ENCODE measurements at regions not wholly inside any gene's neighbourhood (a gene's known extent, or its start where the extent isn't known, plus 50 kb on each side); places are given as distances from the start of the nearest gene placed in this dataset.

DNA sequence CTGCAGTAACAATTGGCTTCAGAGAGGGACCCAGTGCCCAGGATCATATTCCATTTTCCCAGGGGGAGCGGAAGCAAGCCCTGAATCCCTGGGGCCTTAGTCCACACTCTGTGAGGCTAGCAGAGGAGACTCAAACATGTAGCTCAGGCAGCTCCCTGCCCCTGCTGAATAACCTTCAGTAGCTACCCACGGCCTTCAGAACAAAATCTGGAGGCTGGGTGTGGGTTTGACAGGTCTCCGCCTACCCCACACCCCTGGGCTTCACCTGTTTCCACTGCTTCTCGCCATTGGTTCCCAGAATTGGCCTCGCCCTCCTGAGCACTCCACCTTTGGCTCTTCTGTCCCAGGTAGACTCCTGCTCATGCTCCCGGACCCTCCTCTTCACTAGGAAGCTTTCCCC, 93.6 kb upstream of the ATP2B2 start:
- TF ChIP-seq, protein P1, sequence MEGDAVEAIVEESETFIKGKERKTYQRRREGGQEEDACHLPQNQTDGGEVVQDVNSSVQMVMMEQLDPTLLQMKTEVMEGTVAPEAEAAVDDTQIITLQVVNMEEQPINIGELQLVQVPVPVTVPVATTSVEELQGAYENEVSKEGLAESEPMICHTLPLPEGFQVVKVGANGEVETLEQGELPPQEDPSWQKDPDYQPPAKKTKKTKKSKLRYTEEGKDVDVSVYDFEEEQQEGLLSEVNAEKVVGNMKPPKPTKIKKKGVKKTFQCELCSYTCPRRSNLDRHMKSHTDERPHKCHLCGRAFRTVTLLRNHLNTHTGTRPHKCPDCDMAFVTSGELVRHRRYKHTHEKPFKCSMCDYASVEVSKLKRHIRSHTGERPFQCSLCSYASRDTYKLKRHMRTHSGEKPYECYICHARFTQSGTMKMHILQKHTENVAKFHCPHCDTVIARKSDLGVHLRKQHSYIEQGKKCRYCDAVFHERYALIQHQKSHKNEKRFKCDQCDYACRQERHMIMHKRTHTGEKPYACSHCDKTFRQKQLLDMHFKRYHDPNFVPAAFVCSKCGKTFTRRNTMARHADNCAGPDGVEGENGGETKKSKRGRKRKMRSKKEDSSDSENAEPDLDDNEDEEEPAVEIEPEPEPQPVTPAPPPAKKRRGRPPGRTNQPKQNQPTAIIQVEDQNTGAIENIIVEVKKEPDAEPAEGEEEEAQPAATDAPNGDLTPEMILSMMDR (IDR thresholded peaks at IDR 0.05; ENCODE audit: unreplicated experiment), result no peak
- peaks cover 13% of the 10 kb centered on the region for H3K27me3 Mint-ChIP-seq
- H3K4me3 Mint-ChIP-seq (ENCODE audit: low read depth), result no peak overlapping the region
- H3K27ac Mint-ChIP-seq, result no peak overlapping the region
- no peaks in the 10 kb centered on the region for H3K9me3 Mint-ChIP-seq (ENCODE audit: low read depth)
- no peaks in the 10 kb centered on the region for H3K36me3 Mint-ChIP-seq (ENCODE audit: insufficient read depth)
- no peak for DNase-seq (ENCODE audit: low spot score, unreplicated experiment)
- H3K4me1 Mint-ChIP-seq (ENCODE audit: low read depth), result no peaks in the 10 kb centered on the region

DNA sequence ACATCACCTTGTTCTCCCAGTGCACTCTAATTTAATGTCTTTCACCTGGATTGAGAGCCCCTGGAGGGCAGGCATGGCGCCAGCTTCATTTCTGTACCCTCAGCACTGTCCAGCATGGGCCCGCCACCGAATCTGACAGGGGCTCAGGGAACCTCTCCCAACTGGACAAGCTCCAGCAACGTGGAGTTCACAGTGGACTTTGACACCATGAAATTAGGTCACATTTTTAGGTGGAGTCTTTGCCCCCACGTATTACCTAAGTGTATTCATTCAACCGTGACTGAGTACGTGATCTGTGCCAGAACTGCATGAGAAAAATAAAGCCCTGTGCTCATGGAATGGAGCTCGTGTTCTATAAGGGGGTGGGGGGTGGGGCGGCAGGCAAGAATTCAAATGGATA, 94.1 kb upstream of the ATP2B2 start:
- Mint-ChIP-seq H3K27ac (no peak overlapping the region), H3K4me1 (ENCODE audit: low read depth) (no peaks in the 10 kb centered on the region), H3K36me3 (ENCODE audit: insufficient read depth) (no peaks in the 10 kb centered on the region), H3K9me3 (ENCODE audit: low read depth) (no peaks in the 10 kb centered on the region), H3K27me3 (peaks cover 17% of the 10 kb centered on the region), H3K4me3 (ENCODE audit: low read depth) (no peak overlapping the region)
- DNase-seq (ENCODE audit: low spot score, unreplicated experiment), result no peak
- TF ChIP-seq, protein P1 (IDR thresholded peaks at IDR 0.05; ENCODE audit: unreplicated experiment), result no peak

- TF ChIP-seq, protein P1 (IDR thresholded peaks at IDR 0.05; ENCODE audit: unreplicated experiment), result no peak
- H3K9me3 Mint-ChIP-seq (ENCODE audit: low read depth), result no peaks in the 10 kb centered on the region
- no peak for DNase-seq (ENCODE audit: low spot score, unreplicated experiment)
- H3K36me3 Mint-ChIP-seq (ENCODE audit: insufficient read depth), result no peaks in the 10 kb centered on the region
- no peaks in the 10 kb centered on the region for H3K4me1 Mint-ChIP-seq (ENCODE audit: low read depth)
- peaks cover 24% of the 10 kb centered on the region for H3K27me3 Mint-ChIP-seq
- H3K4me3 Mint-ChIP-seq (ENCODE audit: low read depth), result no peak overlapping the region
- H3K27ac Mint-ChIP-seq, result no peak overlapping the region
These were observed 94.9 kb upstream of the ATP2B2 start for GRCh38 chr3:10600296-10600714.

- TF ChIP-seq, protein P1 (IDR thresholded peaks at IDR 0.05; ENCODE audit: unreplicated experiment), result no peak
- Mint-ChIP-seq H3K27me3 (peaks cover 24% of the 10 kb centered on the region), H3K27ac (no peak overlapping the region), H3K9me3 (ENCODE audit: low read depth) (no peaks in the 10 kb centered on the region), H3K4me3 (ENCODE audit: low read depth) (no peak overlapping the region), H3K4me1 (ENCODE audit: low read depth) (no peaks in the 10 kb centered on the region), H3K36me3 (ENCODE audit: insufficient read depth) (no peaks in the 10 kb centered on the region)
- DNase-seq (ENCODE audit: low spot score, unreplicated experiment), result no peak
These were observed 95.3 kb upstream of the ATP2B2 start for GRCh38 chr3:10600726-10601125.

GRCh38 chr3:10601151-10601856, 95.9 kb upstream of the ATP2B2 start:
- Mint-ChIP-seq H3K27me3 (peaks cover 25% of the 10 kb centered on the region), H3K36me3 (ENCODE audit: insufficient read depth) (no peaks in the 10 kb centered on the region), H3K4me3 (ENCODE audit: low read depth) (no peak overlapping the region), H3K27ac (no peak overlapping the region), H3K9me3 (ENCODE audit: low read depth) (no peaks in the 10 kb centered on the region), H3K4me1 (ENCODE audit: low read depth) (no peaks in the 10 kb centered on the region)
- TF ChIP-seq, protein P1 (IDR thresholded peaks at IDR 0.05; ENCODE audit: unreplicated experiment), result no peak
- DNase-seq (ENCODE audit: low spot score, unreplicated experiment), result no peak
